GM21529 (cell line): ENCODE measurements at regions not wholly inside any gene's neighbourhood (a gene's known extent, or its start where the extent isn't known, plus 50 kb on each side); places are given as distances from the start of the nearest gene placed in this dataset.
"Not testable (repeated sequence)": the region's sequence is repeated elsewhere in the genome, so short reads cannot be mapped to it uniquely, and the experiment has no call there.

ENCODE experiments used
- ATAC-seq: cut with Tn5 transposase; IDR thresholded peaks from one replicate; pipeline ENCODE4 v1.9.1; 2021; ENCODE audit not compliant: unreplicated experiment

- ATAC-seq, result no peak
Observed at GRCh38 chr18:70705831-70706416, 417.1 kb downstream of the SOCS6 start.

- ATAC-seq, result no peak
Observed at GRCh38 chr18:70700496-70700895, 411.7 kb downstream of the SOCS6 start.

DNA sequence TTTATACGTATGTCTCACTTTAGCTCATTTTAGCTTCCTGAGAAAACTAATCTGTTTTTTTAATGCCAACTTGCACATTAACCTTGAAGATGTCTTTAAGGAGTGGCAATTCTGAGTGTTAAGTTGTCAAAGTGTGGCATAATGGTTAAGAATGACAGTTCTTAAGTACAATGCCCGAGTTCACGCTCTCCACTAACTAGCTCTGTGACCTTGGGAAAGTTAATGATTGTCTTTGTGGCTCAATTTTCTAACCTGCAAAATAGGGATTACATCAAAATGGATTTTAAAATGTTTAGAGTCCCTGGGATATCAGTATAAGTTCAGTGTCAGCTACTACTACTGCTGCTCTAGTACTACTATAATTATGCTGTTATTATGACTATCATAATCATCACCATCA lies 409.7 kb downstream of the SOCS6 start:
- ATAC-seq, result no peak

DNA sequence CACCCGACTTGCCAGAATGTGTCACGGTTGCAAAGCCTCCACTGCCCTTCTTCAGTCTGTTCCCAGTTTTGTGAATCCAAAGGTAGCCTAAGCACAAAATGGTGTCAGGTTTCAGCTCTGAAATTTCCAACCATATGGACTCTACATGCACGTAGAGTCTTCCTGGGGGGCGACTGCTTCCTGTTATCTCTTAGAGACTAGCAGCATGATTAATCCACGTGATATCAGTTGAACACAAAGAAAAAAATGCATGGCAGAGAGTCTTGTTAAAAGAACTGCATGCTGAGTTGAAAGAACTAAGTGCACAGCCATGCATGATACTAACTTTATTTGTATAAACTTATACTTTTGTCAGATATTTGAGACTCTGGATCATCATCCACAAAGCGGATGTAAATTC lies 404.4 kb downstream of the SOCS6 start:
- no peak for ATAC-seq

- ATAC-seq, result not testable (repeated sequence)
Observed at GRCh38 chr18:70689765-70690164, 400.9 kb downstream of the SOCS6 start.

GRCh38 chr18:70688286-70688685 lies 399.4 kb downstream of the SOCS6 start:
- no peak for ATAC-seq

GRCh38 chr18:70684821-70685220 lies 396.0 kb downstream of the SOCS6 start:
- ATAC-seq, result no peak

- no peak for ATAC-seq
Observed at GRCh38 chr18:70683263-70683662, 394.4 kb downstream of the SOCS6 start.

DNA sequence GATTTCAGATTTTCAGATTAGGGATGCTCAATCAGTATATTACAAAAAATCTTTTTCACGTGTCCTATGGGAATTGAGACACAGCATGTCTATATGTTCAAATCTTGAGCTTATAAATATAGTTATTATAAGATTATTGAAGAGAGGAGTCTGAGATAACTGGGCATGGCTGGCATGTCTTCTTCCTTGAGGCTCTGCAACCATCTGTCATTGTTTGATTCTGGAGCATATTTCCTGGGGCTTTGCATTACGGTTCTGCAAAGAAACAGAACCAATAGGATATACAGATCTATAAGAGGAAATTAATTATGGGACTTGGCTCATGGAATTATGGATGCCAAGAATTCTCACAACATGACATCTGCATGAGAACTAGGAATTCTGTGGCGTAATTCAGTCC lies 386.1 kb downstream of the SOCS6 start:
- no peak for ATAC-seq

DNA sequence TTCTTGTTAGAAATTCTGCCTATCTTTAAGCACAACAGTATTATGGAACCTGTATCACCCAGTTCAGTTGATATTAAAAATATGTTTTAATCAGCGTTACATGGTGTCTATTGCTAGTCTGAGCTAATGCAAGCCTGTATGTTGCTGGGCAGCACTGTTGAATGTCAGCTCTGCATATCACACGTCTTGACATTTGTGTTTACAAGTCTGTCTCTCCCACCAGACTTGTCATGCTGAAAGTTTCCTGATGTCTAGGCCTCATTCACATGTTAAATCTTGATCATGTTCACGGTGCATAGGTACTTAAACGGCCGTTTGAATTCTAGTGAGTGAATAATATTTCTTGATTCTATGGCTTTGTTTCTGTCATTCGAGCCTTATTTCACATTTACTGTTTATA lies 385.0 kb downstream of the SOCS6 start:
- no peak for ATAC-seq

GRCh38 chr18:70672581-70672980 lies 383.7 kb downstream of the SOCS6 start:
- no peak for ATAC-seq

DNA sequence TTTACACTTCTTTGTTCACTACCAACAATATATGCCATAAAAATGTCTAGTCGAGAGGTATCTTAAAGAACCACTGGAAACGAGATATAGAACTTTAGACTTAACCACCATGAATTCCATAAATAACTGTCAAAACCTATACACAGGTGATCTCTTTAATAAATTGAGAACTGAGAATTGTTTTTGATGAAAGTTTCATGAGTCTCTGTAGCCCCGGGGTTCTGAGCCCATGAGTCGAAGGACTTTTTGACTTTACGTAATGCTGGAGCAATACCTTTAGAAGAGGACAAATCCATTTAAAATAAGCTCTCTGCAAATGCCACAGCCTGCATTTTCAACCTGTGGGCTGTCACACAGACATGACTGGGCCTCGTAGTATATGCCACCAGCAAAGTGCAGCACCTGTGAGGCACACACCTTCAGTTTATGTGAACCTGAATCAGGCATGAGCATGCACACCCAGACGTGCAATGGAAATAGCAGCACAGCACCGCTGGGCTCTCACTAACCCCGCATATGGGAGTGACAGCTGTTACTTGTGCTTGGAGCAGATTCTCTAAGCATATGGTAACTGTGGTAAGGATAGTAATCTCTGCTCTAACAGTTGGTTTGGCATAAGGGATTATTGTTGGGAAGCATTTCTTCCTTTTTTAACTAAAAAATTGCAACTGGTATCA lies 383.2 kb downstream of the SOCS6 start:
- no peak for ATAC-seq

DNA sequence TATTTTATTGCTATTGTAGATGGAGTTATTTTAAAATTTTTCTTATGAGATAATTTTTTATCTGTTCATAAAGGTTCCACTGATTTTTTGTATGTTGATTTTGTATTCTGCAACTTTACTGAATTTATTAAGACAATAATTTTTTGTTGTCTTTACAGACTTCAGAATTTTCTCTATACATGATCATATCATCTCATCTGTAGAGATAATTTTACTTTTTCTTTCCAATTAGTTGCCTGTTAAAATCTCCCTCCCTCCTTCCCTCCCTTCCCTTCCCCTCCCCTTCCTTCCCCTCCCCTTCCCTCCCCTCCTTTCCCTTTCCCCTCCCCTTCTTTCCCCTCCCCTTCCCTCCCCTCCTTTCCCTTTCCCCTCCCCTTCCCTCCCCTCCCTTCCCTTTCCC lies 378.1 kb downstream of the SOCS6 start:
- no peak for ATAC-seq

DNA sequence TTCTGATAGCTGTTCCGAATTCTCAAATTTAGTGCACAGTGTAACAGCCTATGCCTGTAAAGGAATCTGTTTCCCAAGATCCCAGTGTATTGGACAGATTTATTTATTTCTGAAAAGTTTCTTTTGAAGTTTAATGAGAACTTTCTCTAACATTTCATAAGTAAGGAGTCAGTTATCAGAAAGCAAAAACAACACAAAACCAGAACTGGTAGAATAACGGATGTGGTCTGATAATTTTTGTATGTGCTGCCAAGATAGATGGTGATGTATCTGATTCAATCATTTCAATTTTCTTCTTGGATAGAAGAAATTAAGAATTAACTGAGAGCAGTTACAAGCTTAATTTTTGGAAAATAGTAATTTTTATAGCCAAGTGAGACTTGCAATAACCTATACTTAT lies 374.3 kb downstream of the SOCS6 start:
- no peak for ATAC-seq

DNA sequence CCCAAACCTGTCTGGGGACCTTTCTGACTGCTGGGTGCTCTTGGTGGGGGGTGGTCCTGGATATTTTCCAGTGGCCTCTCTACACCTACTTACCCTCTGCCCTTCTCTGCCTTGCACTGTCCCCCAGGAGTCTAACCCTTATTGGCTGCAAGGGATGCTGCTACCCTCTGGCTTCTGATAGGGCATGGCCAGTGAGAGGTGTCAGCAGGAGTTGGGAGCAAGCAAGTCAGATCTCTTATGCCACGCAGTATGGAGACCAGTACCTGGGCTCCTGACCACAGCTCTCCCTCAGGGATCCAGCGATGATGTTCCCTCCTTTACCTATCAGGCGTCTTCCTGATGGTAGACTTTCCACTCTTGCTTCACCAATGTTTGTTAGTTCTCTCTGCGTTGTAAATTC lies 373.7 kb downstream of the SOCS6 start:
- ATAC-seq, result no peak

DNA sequence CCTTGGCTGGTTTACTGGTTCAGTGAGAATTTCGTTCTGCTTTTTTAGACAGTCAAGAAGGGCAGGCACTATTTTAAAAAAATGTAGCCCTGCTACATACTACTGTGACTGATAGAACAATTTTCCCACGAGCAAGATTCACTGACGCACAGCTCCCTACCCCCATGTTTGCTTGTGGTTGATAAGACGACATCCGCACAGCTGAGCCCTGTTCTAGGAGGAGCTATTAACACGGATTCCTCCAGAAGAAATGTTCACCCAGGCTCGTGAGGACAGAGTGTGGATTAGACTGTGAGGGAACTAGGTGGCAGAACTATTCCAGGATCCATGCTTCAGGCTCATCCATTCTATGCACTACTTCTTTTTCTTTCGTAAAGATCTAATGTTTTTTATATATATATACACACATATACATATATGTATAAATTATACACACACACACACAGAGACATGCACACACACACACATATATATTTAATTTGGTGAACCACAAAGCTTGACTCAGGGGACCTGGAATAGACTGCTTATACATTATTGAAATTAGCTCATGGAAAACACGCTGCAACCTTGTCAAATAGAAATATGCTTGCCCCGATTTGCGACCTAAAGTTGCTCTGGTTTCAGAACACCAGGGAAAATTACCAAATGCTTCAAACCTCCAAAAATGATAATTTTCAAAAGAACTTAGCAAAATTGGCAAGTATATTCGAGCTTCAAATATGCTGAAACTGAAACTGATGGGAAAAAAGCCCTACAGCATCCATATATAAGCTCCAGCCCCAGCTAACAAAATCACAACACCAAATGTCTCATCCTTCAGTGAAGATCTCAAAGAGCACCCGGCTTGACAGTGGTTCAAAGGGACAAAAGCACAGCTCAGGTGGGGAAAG lies 370.4 kb downstream of the SOCS6 start:
- no peak for ATAC-seq

GRCh38 chr18:70653671-70654070 lies 364.8 kb downstream of the SOCS6 start:
- no peak for ATAC-seq

DNA sequence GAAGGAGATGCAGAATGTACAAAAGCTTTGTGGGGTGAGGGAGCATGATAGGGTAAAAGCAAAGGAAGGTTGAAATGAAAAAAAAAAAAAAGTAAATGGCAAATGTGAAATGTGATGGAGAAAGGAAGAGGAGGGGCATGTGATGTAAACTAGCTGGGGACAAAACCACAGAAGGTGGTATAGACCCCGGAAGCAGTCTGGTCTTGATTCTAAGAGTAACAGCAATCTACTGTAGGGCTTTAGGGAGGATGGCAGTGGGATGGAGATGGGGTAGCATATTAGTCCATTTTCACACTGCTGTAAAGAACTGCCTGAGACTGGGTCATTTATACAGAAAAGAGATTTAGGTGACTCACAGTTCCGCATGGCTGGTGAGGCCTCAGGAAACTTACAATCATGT lies 362.0 kb downstream of the SOCS6 start:
- ATAC-seq, result no peak

DNA sequence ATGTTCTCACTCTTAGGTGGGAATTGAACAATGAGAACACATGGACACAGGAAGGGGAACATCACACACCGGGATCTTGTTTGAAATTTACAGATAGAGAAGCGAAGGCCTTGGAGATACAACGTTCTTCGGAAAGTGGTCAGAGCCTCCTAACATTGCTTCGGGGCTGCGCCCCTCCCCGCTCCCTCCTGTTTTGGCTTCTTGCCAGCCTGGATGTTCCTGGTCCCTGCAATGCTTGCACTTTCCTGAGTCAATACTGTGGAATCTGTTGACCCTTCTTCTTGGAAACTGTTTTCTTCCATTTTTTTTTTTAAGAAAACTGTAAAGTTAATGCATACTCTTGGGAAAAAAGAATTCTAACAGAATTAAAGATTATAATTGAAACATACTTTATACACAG lies 360.8 kb downstream of the SOCS6 start:
- ATAC-seq, result no peak

GRCh38 chr18:70645971-70646370 lies 357.1 kb downstream of the SOCS6 start:
- no peak for ATAC-seq

- ATAC-seq, result no peak
Observed at GRCh38 chr18:70643812-70644211, 355.0 kb downstream of the SOCS6 start.

GRCh38 chr18:70641156-70641775 lies 352.4 kb downstream of the SOCS6 start:
- no peak for ATAC-seq
